ENCODE measurements at regions not wholly inside any gene's neighbourhood (a gene's known extent, or its start where the extent isn't known, plus 50 kb on each side); places are given as distances from the start of the nearest gene placed in this dataset.
"Not testable (repeated sequence)": the region's sequence is repeated elsewhere in the genome, so short reads cannot be mapped to it uniquely, and the experiment has no call there.

DNA sequence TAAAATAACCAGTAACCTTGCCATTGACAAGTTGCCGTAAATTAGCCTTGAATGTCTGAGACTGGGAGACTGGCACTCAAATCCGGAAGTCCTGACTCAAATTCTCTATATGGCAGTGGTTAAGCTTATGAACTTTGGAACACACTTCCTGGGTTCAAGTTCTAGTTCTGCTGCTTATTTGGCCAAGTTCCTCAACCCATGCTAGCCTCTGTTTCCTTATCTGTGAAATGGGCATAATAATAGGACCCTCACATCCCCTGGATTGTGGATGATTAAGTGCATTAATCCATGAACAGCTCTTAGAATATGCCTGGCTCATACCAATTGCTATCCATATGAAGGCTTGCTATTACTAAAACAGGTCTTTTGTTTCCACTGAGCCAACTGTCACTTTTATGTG is 311.5 kb downstream of the EDEM1 start:
- DNase-seq, result no peak
- Mint-ChIP-seq H3K36me3 (ENCODE audit: low read depth) (no peaks in the 10 kb centered on the region), H3K4me1 (peaks cover 4% of the 10 kb centered on the region), H3K9me3 (peaks cover 2% of the 10 kb centered on the region), H3K27ac (no peak overlapping the region), H3K27me3 (no peaks in the 10 kb centered on the region), H3K4me3 (no peak overlapping the region)
- ChIA-PET CTCF (no interaction called here), POLR2A (no interaction called here)

GRCh38 chr3:5499404-5499803 is 311.9 kb downstream of the EDEM1 start:
- POLR2A ChIA-PET, result no interaction called here
- peaks cover 2% of the 10 kb centered on the region for H3K9me3 Mint-ChIP-seq
- no peaks in the 10 kb centered on the region for H3K36me3 Mint-ChIP-seq (ENCODE audit: low read depth)
- CTCF ChIA-PET, result no interaction called here
- H3K27ac Mint-ChIP-seq, result no peak overlapping the region
- H3K27me3 Mint-ChIP-seq, result no peaks in the 10 kb centered on the region
- DNase-seq, result no peak
- H3K4me1 Mint-ChIP-seq, result peaks cover 4% of the 10 kb centered on the region
- H3K4me3 Mint-ChIP-seq, result no peak overlapping the region

- Mint-ChIP-seq H3K36me3 (ENCODE audit: low read depth) (no peaks in the 10 kb centered on the region), H3K27ac (no peak overlapping the region), H3K4me1 (no peaks in the 10 kb centered on the region), H3K9me3 (no peaks in the 10 kb centered on the region), H3K4me3 (no peak overlapping the region), H3K27me3 (no peaks in the 10 kb centered on the region)
- POLR2A ChIA-PET, result no interaction called here
- CTCF ChIA-PET, result no interaction called here
- DNase-seq, result no peak
Observed at GRCh38 chr3:5503136-5503535, 315.6 kb downstream of the EDEM1 start.

DNA sequence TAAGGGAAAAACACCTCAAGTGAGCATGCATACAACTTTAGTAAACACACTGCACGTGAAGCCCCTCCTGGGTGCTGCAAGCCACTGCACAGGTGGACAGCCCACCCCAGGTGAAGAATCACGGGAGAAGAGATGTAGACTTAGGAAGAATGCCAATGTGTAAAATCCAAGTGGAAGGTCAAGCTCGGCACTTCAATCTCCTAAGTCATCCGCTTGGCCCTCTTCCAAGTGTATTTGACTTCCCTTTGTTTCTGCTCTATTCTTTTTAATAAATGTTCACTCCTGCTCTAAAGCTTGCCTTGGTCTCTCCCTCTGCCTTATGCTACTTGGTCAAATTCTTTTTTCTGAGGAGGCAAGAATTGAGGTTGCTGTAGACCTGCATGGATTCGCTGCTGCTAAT is 316.6 kb downstream of the EDEM1 start:
- no peaks in the 10 kb centered on the region for H3K27me3 Mint-ChIP-seq
- peaks cover 4% of the 10 kb centered on the region for H3K9me3 Mint-ChIP-seq
- no peak overlapping the region for H3K27ac Mint-ChIP-seq
- CTCF ChIA-PET, result no interaction called here
- H3K4me1 Mint-ChIP-seq, result no peaks in the 10 kb centered on the region
- no peak overlapping the region for H3K4me3 Mint-ChIP-seq
- POLR2A ChIA-PET, result no interaction called here
- H3K36me3 Mint-ChIP-seq (ENCODE audit: low read depth), result no peaks in the 10 kb centered on the region
- no peak for DNase-seq

DNA sequence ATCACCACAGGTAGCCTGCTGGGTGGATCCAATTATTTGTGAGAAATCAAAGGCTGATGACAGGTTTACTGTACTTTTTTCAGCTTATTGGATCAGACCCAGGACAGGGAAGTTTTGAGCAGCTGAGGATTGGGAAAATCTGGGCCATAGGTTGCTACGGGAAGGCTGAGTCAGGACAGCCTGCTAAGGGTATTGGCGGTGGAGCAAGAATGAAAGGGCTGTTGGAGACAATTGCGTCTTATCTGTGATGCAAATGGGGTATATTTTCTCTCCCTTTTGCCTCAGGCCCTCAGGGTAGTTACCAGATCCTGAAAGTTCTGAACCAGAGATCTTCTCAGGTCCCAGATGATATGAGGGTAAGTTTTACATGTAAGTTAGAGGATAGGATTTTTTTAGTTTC is 317.7 kb downstream of the EDEM1 start:
- no peak overlapping the region for H3K4me3 Mint-ChIP-seq
- CTCF ChIA-PET, result no interaction called here

DNA sequence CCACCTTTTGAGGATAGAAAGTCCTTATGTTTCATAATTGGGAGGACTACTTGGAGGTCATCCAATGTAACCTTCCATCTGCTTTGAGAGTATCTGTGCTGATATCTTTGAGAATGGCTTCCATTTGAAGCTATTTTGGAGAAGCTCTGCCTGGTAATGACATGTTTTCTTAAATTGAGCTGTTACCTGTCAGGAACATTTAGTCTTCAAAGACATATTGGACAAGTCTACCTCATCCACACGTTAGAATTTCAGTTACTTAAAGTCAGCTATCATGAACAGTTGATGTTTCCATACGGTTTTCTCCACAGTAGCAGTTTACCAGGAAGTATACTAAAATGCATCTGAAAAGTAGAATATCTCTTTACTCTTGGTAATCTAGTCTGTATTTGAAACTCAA is 318.5 kb downstream of the EDEM1 start:
- H3K4me1 Mint-ChIP-seq, result no peaks in the 10 kb centered on the region
- peaks cover 9% of the 10 kb centered on the region for H3K9me3 Mint-ChIP-seq
- POLR2A ChIA-PET, result no interaction called here
- no peaks in the 10 kb centered on the region for H3K27me3 Mint-ChIP-seq
- DNase-seq, result no peak
- no peak overlapping the region for H3K4me3 Mint-ChIP-seq
- H3K36me3 Mint-ChIP-seq (ENCODE audit: low read depth), result no peaks in the 10 kb centered on the region
- CTCF ChIA-PET, result interaction anchor here (0.6 kb wide), 2 partner anchors 12 to 72 kb away, joined by 3 to 7 read pairs; no protein-coding TSS in a partner anchor
- no peak overlapping the region for H3K27ac Mint-ChIP-seq

More for the DNA sequence above, 317.7 kb downstream of the EDEM1 start:
- Mint-ChIP-seq H3K36me3 (ENCODE audit: low read depth) (no peaks in the 10 kb centered on the region), H3K27ac (no peak overlapping the region), H3K4me1 (no peaks in the 10 kb centered on the region), H3K9me3 (peaks cover 9% of the 10 kb centered on the region), H3K27me3 (no peaks in the 10 kb centered on the region)
- no peak for DNase-seq
- POLR2A ChIA-PET, result no interaction called here

- H3K36me3 Mint-ChIP-seq (ENCODE audit: low read depth); H3K27me3 Mint-ChIP-seq; CTCF ChIA-PET; H3K4me3 Mint-ChIP-seq; H3K4me1 Mint-ChIP-seq; DNase-seq; POLR2A ChIA-PET; H3K27ac Mint-ChIP-seq: not testable (repeated sequence)
- peaks cover 12% of the 10 kb centered on the region for H3K9me3 Mint-ChIP-seq
Observed at GRCh38 chr3:5508860-5509259, 321.4 kb downstream of the EDEM1 start.

- Mint-ChIP-seq H3K36me3 (ENCODE audit: low read depth) (no peaks in the 10 kb centered on the region), H3K27ac (no peak overlapping the region), H3K27me3 (no peaks in the 10 kb centered on the region), H3K4me3 (no peak overlapping the region), H3K4me1 (no peaks in the 10 kb centered on the region), H3K9me3 (peaks cover 12% of the 10 kb centered on the region)
- POLR2A ChIA-PET, result no interaction called here
- no peak for DNase-seq
- CTCF ChIA-PET, result no interaction called here
Observed at GRCh38 chr3:5510300-5510699, 322.8 kb downstream of the EDEM1 start.

- POLR2A ChIA-PET, result no interaction called here
- peaks cover 4% of the 10 kb centered on the region for H3K9me3 Mint-ChIP-seq
Observed at GRCh38 chr3:5517921-5518320, 330.4 kb downstream of the EDEM1 start.

GRCh38 chr3:5520237-5520636 is 332.7 kb downstream of the EDEM1 start:
- ChIA-PET POLR2A (no interaction called here), CTCF (no interaction called here)
- Mint-ChIP-seq H3K4me1 (no peaks in the 10 kb centered on the region), H3K27me3 (no peaks in the 10 kb centered on the region), H3K27ac (no peak overlapping the region), H3K9me3 (peaks cover 2% of the 10 kb centered on the region), H3K4me3 (no peak overlapping the region), H3K36me3 (ENCODE audit: low read depth) (no peaks in the 10 kb centered on the region)
- no peak for DNase-seq

More at GRCh38 chr3:5517921-5518320, 330.4 kb downstream of the EDEM1 start:
- H3K4me1 Mint-ChIP-seq, result no peaks in the 10 kb centered on the region
- H3K4me3 Mint-ChIP-seq, result no peak overlapping the region
- H3K36me3 Mint-ChIP-seq (ENCODE audit: low read depth), result no peaks in the 10 kb centered on the region
- DNase-seq, result no peak
- no peak overlapping the region for H3K27ac Mint-ChIP-seq
- H3K27me3 Mint-ChIP-seq, result no peaks in the 10 kb centered on the region
- CTCF ChIA-PET, result interaction anchor here (0.6 kb wide), 1 partner anchor 140 kb away, joined by 3 read pairs; no protein-coding TSS in a partner anchor

DNA sequence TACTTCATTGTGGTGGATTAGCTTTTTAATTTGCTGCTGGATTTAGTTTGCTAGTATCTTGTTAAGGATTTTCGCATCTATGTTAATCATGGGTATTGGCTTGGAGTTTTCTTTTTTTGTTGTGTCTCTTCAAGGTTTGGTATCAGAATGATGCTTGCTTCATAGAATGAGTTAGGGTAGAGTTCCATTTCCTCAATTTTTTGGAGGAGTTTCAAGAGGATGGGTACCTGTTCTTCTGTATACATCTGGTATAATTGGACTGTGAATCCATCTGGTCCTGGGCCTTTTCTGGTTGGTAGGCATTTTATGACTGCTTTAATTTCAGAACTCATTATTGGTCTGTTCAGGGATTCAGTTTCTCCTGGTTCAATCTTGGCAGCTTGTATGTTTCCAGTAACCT is 335.6 kb downstream of the EDEM1 start:
- Mint-ChIP-seq H3K27ac (no peak overlapping the region), H3K27me3 (no peaks in the 10 kb centered on the region), H3K9me3 (no peaks in the 10 kb centered on the region), H3K4me3 (no peak overlapping the region), H3K4me1 (no peaks in the 10 kb centered on the region), H3K36me3 (ENCODE audit: low read depth) (no peaks in the 10 kb centered on the region)
- POLR2A ChIA-PET, result no interaction called here
- CTCF ChIA-PET, result no interaction called here
- no peak for DNase-seq

GRCh38 chr3:5531039-5531438 is 343.5 kb downstream of the EDEM1 start:
- CTCF ChIA-PET, result no interaction called here
- H3K9me3 Mint-ChIP-seq, result peaks cover 4% of the 10 kb centered on the region
- DNase-seq, result no peak

GRCh38 chr3:5531741-5532290 is 344.3 kb downstream of the EDEM1 start:
- no peaks in the 10 kb centered on the region for H3K27me3 Mint-ChIP-seq
- no peak for DNase-seq
- H3K9me3 Mint-ChIP-seq, result peaks cover 4% of the 10 kb centered on the region
- POLR2A ChIA-PET, result no interaction called here
- CTCF ChIA-PET, result no interaction called here
- H3K36me3 Mint-ChIP-seq (ENCODE audit: low read depth), result no peaks in the 10 kb centered on the region
- H3K4me3 Mint-ChIP-seq, result no peak overlapping the region
- H3K27ac Mint-ChIP-seq, result no peak overlapping the region
- no peaks in the 10 kb centered on the region for H3K4me1 Mint-ChIP-seq

More at GRCh38 chr3:5531039-5531438, 343.5 kb downstream of the EDEM1 start:
- no peaks in the 10 kb centered on the region for H3K36me3 Mint-ChIP-seq (ENCODE audit: low read depth)
- no peaks in the 10 kb centered on the region for H3K4me1 Mint-ChIP-seq
- POLR2A ChIA-PET, result no interaction called here
- H3K4me3 Mint-ChIP-seq, result no peak overlapping the region
- H3K27me3 Mint-ChIP-seq, result no peaks in the 10 kb centered on the region
- no peak overlapping the region for H3K27ac Mint-ChIP-seq

GRCh38 chr3:5540532-5540931 is 353.0 kb downstream of the EDEM1 start:
- H3K27me3 Mint-ChIP-seq, result no peaks in the 10 kb centered on the region

DNA sequence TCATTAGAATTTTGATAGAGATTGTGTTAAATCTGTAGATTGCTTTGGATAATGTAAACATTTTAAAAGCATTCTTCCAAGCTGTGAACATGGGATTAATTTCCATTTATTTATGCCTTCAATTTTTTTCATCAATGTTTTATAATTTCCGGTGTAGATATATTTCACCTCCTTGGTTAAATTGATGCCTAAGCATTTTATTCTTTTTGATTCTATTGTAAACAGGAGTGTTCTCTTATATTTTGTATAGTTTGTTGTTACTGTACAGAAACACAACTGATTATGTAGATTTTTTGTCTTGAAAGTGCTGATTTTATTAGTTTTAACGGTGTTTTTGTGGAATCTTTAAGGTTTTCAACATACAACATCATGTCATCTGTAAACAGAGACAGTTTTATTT is 355.0 kb downstream of the EDEM1 start:
- ChIA-PET CTCF (no interaction called here), POLR2A (no interaction called here)
- H3K36me3 Mint-ChIP-seq (ENCODE audit: low read depth), result no peaks in the 10 kb centered on the region
- H3K27me3 Mint-ChIP-seq, result no peaks in the 10 kb centered on the region
- peaks cover 12% of the 10 kb centered on the region for H3K9me3 Mint-ChIP-seq
- no peaks in the 10 kb centered on the region for H3K4me1 Mint-ChIP-seq
- no peak overlapping the region for H3K4me3 Mint-ChIP-seq
- no peak for DNase-seq
- no peak overlapping the region for H3K27ac Mint-ChIP-seq

More at GRCh38 chr3:5540532-5540931, 353.0 kb downstream of the EDEM1 start:
- Mint-ChIP-seq H3K4me3 (no peak overlapping the region), H3K27ac (no peak overlapping the region), H3K9me3 (peaks cover 12% of the 10 kb centered on the region), H3K4me1 (no peaks in the 10 kb centered on the region), H3K36me3 (ENCODE audit: low read depth) (no peaks in the 10 kb centered on the region)
- no peak for DNase-seq
- ChIA-PET CTCF (no interaction called here), POLR2A (no interaction called here)
